Amygdala (tissue), 56 donors: ENCODE measurements at regions not wholly inside any gene's neighbourhood (a gene's known extent, or its start where the extent isn't known, plus 50 kb on each side); places are given as distances from the start of the nearest gene placed in this dataset.
"Not testable (repeated sequence)": the region's sequence is repeated elsewhere in the genome, so short reads cannot be mapped to it uniquely, and the experiment has no call there.

ENCODE experiments used
- DNase-seq, 56 donors: peaks; one replicate each; lab custom pipeline; 2025; lab: John Stamatoyannopoulos, UW

DNA sequence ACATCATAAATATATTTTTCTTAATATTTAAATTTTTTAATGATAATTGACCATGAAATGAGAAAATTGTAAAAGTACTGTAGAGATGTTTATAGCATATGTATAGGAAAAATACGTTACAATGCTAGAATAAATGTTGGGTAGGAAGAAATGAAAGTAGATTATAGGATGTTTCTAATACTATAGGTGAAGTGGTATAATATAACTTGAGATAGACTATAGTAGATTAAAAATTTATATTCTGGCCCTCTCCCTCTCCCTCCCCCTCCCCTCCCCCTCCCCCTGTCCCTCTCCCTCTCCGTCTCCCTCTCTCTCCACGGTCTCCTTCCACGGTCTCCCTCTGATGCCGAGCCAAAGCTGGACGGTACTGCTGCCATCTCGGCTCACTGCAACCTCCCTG lies 585.9 kb upstream of the SEMA6D start:
- not testable (repeated sequence) for DNase-seq

GRCh38 chr15:47135267-47135666 lies 582.0 kb upstream of the SEMA6D start:
- no peak for DNase-seq

DNA sequence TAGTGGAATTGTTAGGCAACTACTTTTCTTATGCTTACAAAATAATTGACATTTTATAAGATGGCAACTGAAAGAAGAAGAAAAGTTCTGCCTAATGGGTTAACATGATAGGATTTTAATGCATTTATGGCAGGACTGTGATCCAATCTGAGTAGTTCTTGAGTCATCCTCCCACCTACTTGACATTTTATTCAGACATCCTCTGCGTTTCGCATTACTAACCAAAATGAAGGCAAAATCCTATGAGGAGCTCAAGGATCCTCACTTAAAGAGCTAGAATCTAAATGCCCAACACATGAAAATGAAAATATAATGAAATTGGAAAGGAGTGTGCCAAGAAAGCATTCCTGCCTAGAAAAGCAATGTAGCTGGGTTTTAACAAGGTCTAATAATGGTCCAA lies 581.1 kb upstream of the SEMA6D start:
- DNase-seq: no peak

- no peak for DNase-seq
Observed at GRCh38 chr15:47139965-47140364, 577.3 kb upstream of the SEMA6D start.

DNA sequence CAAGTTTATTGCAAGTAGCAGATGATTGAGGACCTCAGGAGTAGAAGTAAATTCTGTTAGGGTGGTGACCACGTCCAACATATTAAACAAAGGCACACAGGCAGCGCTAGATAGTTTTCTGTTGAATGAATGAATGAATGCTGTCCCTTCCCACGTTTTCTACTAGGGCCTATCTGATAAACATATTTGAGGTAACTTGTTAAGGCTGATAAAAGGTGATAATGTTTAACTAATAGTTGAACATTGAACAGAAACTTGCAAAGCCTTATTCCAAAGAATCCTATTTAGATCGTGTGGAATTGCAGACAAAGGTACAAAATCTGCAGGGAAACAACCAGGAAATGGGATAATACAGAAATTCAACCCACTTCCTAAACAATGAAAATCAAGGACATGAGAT lies 559.5 kb upstream of the SEMA6D start:
- DNase-seq: no peak

- no peak for DNase-seq
Observed at GRCh38 chr15:47158573-47158972, 558.7 kb upstream of the SEMA6D start.

- DNase-seq: no peak
Observed at GRCh38 chr15:47177177-47177576, 540.1 kb upstream of the SEMA6D start.

- DNase-seq: no peak
Observed at GRCh38 chr15:47179988-47180387, 537.3 kb upstream of the SEMA6D start.

GRCh38 chr15:47182818-47183217 lies 534.5 kb upstream of the SEMA6D start:
- no peak for DNase-seq

GRCh38 chr15:47184003-47184907 lies 533.0 kb upstream of the SEMA6D start:
- peak in 13 of 56 donors; percentile 3 to 42 (median 8) for DNase-seq

DNA sequence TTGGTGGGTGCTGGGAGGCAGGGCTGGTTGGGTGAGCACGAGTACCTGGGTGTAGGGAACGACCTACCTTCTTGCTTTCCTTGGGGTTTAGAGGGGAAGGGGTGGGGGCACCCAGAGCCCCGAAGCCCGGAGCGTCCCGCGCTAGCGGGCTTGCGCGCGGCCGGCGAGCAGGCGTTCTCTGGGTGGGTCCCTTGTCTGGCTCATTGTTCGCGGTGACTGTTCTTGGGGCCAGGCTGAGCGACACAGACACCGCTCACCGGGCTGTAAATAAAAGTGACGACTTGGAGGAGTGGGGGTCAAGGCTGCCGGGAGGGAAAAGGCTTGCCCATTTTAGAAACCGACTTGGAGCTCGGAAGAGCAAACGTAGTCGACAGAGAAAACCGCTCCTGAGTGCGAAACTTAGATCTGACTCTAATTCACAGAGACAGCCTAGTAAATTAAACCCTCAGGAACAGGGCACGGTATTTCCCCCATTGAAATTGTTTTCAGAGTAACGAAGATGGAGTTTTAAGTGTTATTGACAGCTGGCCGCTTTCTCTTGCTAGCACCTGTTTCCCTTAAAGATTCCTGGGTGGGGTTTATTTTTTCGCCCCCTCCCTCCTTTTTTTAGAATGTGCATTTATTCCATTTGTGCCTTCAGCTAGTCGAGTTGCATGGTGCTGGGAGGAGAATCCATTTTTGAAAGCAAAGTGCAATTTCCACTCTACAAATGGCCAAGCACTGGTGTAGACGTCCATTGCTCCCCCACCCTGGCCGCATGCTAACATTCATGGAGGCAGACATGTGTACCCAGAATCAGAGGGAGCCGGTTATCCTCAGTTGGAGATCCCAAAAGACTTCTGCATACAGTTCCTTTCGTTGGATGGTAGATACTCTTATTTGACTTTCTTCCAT lies 532.1 kb upstream of the SEMA6D start:
- peak in 3 of 56 donors; percentile 1 to 14 (median 7) for DNase-seq

DNA sequence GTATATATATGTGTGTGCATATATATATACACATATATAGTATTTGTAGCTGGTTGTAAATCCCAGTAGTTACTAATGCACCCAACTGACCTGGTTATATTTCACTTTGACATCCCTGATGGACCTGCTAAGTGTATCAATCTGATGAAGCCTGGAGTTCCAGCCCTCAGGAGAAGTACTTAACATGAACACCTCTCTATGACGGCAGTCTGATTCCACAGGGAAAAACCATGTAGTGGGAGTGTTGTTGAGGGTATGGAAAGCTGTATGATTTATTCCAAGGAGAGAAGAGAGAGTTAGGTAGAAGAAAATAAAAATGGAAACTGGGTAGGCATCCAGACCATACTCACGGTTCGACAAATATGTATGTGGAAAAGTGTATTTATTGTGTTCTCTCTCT lies 531.2 kb upstream of the SEMA6D start:
- DNase-seq: no peak

- no peak for DNase-seq
Observed at GRCh38 chr15:47188758-47189507, 528.4 kb upstream of the SEMA6D start.

DNA sequence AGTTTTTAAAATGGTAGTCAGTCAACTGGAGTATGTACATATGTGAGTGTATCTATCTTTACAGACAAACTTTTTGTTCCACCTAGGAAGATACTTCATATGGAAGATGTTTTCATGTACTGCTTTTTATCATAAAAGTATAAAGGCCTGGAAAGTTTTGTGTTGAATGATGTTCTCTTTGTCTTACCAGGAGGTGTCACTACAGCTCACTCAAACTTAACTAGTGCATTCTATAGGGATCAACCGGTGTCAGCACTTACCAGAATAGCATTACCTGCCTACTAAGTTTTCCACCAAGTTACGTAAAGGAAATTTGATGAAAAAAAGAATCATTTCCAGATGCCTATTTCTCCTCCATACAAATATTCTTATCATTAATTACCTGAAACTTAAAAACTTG lies 522.6 kb upstream of the SEMA6D start:
- DNase-seq: no peak

DNA sequence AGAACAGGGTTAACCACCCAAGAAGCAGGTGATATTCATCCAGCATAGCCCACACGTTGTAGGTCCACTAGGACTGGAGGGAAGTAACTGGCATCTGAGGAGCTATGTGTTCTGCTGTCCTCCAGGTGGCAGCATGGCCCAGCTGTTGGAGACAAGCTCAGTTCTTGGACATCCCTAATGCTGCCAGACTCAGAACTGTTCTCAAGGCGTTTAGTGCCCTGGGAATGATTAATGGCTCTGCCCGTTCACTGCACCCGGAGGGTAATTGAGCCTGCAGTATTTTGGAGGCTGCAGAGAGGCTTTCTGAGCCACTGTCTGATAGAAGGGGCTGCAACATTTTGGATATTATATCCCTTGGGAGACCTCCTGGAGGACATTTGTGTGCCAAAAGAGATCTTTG lies 521.3 kb upstream of the SEMA6D start:
- DNase-seq: peak in 51 of 56 donors; percentile 12 to 83 (median 58)

- no peak for DNase-seq
Observed at GRCh38 chr15:47203993-47204392, 513.3 kb upstream of the SEMA6D start.

DNA sequence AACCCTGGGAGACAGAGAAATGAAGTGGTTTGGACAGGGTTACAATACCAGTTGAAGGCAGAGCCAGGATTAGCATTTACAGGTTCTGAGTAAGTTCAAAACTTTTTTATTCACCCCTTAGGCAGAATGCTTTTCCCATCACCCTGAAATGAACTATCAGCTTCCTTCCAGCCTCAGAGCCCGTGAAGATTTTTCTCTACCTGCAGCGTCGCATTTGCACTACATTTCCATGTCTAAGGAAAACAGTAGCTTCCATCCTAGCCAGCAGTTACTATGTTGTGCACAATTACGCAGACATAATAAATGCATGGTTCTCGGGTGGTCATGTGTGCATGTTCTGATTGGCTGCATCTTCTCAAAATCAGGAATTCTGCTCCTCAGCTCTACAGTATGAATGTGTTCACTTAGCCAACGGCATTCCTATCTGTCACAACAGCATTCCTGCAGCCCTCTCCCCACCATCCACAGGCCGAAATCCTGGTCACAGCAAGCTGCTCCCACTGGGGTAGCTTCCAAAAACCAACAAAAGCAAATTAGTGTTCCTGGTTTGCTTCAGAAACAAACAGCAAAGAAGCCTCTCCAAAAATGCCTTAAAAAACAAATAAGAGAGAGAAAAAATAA lies 510.8 kb upstream of the SEMA6D start:
- DNase-seq: peak in 1 of 56 donors; percentile 1

GRCh38 chr15:47209591-47209990 lies 507.7 kb upstream of the SEMA6D start:
- no peak for DNase-seq

- no peak for DNase-seq
Observed at GRCh38 chr15:47212222-47213010, 504.9 kb upstream of the SEMA6D start.
